Stimulated activated naive CD8-positive, alpha-beta T cell treated with anti-CD3 and anti-CD28 coated beads, Interleukin-15, amount 100 ng/mL, for 72 hours (primary cell): ENCODE measurements at regions not wholly inside any gene's neighbourhood (a gene's known extent, or its start where the extent isn't known, plus 50 kb on each side); places are given as distances from the start of the nearest gene placed in this dataset.
"Not testable (repeated sequence)": the region's sequence is repeated elsewhere in the genome, so short reads cannot be mapped to it uniquely, and the experiment has no call there.

ENCODE experiments used
- ATAC-seq: fragments of 150-1000 bp; cut with Tn5 transposase; 2 replicates; pipeline ENCODE4 v1.10.0; 2021; ENCODE audit warnings: mild to moderate bottlenecking, moderate library complexity
- DNase-seq, 2 donors: peaks; one replicate each; pipeline ENCODE4 v3.0.0; 2021 to 2022
- H3K27ac Mint-ChIP-seq, 2 donors: one replicate each; pipeline ENCODE4 v1.8.0; 2022; ENCODE audit warnings: mild to moderate bottlenecking in 2 of 2, mixed read lengths in 2 of 2, moderate library complexity in 2 of 2
- H3K27me3 Mint-ChIP-seq: one replicate; pipeline ENCODE4 v1.8.0; 2022; ENCODE audit warnings: mixed read lengths
- H3K4me1 Mint-ChIP-seq: one replicate; pipeline ENCODE4 v1.8.0; 2022; ENCODE audit warnings: mild to moderate bottlenecking, mixed read lengths
- H3K4me3 Mint-ChIP-seq, 2 donors: one replicate each; pipeline ENCODE4 v1.8.0; 2022; ENCODE audit warnings: mild to moderate bottlenecking in 2 of 2, mixed read lengths in 2 of 2, moderate library complexity in 1 of 2
- H3K9me3 Mint-ChIP-seq, 2 donors: one replicate each; pipeline ENCODE4 v1.8.0; 2022; ENCODE audit warnings: mixed read lengths in 2 of 2

DNA sequence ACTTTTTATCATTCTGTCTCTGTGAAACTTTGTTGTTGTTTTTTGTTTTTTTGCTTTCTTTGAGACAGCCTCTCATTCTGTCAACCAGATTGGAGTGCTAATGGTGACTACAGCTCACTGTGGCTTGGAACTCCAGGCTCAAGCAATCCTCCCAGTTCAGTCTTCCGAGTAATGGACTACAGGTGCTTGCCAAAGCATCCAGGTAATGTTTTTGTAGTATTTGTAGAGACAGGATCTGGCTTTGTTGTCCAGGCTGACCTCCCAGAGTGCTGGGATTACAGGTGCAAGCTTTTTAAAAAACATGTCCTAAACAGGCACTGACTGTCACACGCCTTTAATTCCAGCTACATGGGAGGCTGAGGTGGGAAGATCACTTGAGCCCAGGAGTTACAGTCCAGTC, 235.1 kb downstream of the MEF2C start:
- H3K27ac Mint-ChIP-seq, result no peak overlapping the region
- H3K4me3 Mint-ChIP-seq, result no peak overlapping the region
- no peak for ATAC-seq
- H3K9me3 Mint-ChIP-seq, result no peaks in the 10 kb centered on the region
- no peaks in the 10 kb centered on the region for H3K4me1 Mint-ChIP-seq
- peaks cover 43% of the 10 kb centered on the region for H3K27me3 Mint-ChIP-seq
- no peak for DNase-seq

DNA sequence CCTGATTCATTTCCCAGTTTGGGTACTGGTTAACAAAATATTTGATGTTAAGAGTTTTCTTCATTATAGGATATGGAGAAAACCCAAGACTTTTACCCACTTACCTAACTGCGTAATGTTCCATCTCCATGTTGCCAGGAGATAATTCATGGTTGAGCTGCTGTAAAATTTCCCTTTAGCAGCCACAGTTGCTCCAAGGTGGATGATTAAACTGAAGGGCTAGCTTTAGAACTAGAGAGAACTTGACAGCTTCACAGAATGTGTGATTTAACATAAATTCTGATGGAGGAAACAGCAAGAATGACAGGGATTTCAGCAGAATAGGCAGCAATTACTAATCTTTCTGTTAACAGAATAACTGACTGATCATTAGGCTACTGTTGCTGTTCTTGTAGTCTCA, 236.1 kb downstream of the MEF2C start:
- H3K4me3 Mint-ChIP-seq, result no peak overlapping the region
- H3K27ac Mint-ChIP-seq, result no peak overlapping the region
- no peaks in the 10 kb centered on the region for H3K4me1 Mint-ChIP-seq
- no peaks in the 10 kb centered on the region for H3K9me3 Mint-ChIP-seq
- DNase-seq (no peak), ATAC-seq (no peak)
- H3K27me3 Mint-ChIP-seq, result peaks cover 33% of the 10 kb centered on the region

DNA sequence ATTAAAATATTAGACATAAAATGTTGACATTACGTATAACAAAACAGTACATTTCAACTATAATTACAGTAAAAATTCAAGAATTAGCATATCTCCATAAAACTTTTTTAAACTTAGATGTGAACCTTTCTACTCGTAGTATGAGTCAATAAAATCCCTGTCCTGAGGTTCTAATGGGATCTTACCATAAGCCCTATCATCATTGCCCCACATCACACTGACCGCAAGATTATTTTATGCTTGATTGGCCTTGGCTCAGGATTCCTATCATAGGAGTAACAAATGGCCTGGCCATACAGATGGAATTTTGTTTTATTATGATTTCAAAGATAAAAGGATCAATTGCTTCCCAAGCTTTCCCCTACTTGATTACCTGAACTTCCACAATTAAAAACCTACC, 238.3 kb downstream of the MEF2C start:
- H3K27ac Mint-ChIP-seq, result no peak overlapping the region
- H3K4me3 Mint-ChIP-seq, result no peak overlapping the region
- DNase-seq (no peak), ATAC-seq (no peak)
- no peaks in the 10 kb centered on the region for H3K9me3 Mint-ChIP-seq
- H3K4me1 Mint-ChIP-seq, result no peaks in the 10 kb centered on the region
- H3K27me3 Mint-ChIP-seq, result peaks cover 18% of the 10 kb centered on the region

DNA sequence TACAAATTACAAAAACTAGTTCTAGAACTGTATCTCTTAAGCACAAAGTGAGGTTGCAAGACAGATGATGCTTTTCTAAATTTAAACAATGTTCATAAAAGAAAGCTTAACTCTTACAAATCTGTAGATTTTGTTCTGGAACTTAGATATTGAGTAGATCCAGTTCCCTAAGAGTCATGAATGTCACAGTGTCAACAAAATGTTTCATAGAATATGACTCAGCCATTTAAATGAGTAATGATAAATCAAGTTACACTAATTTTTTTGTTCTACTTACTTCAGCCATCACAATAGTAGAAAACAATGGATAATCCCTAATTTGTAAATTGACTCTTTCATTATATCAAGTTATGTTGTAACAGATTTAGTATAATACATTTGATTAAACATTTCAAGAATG, 239.7 kb downstream of the MEF2C start:
- H3K27me3 Mint-ChIP-seq, result peaks cover 18% of the 10 kb centered on the region
- H3K27ac Mint-ChIP-seq, result no peak overlapping the region
- no peak overlapping the region for H3K4me3 Mint-ChIP-seq
- DNase-seq (no peak), ATAC-seq (no peak)
- no peaks in the 10 kb centered on the region for H3K4me1 Mint-ChIP-seq
- no peaks in the 10 kb centered on the region for H3K9me3 Mint-ChIP-seq

DNA sequence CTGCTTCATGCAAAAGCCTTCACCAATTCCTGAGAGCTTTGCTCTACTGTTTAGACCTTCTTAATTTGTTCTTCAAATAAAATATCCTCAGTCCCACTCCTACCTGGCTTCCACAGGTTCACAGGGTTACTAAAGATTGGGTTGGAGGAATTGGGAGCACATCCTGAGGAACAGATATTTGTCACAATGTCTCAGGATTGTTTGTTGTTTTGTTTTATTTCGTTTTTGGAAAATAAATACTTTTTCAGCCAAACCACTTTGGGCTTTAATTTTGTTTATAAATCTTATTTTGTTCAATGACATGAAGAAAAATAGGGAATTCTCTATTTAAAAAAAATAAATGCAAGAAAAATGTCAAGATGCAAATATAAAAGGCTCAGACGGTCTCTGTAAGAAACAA, 249.0 kb downstream of the MEF2C start:
- Mint-ChIP-seq H3K9me3 (no peaks in the 10 kb centered on the region), H3K4me3 (no peak overlapping the region), H3K4me1 (no peaks in the 10 kb centered on the region), H3K27ac (no peak overlapping the region), H3K27me3 (peaks cover 15% of the 10 kb centered on the region)
- ATAC-seq (no peak), DNase-seq (no peak)

DNA sequence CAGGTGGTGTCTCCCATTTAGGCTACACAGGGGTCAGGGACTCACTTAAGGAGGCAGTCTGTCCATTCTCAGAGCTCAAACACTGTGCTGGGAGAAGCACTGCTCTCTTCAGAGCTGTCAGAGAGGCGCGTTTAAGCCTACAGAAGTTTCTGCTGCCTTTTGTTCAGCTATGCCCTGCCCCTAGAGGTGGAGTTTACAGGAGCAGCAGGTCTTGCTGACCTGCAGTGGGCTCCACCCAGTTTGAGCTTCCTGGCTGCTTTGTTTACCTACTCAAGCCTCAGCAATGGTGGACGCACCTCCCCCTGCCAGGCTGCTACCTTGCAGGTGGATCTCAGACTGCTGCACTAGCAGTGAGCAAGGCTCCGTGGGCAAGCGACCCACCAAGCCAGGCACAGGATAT, 260.1 kb downstream of the MEF2C start:
- not testable (repeated sequence) for ATAC-seq, DNase-seq, H3K4me3 Mint-ChIP-seq, H3K4me1 Mint-ChIP-seq, H3K27ac Mint-ChIP-seq
- H3K9me3 Mint-ChIP-seq, result peaks cover 5 to 35% of the 10 kb centered on the region in 2 donors
- H3K27me3 Mint-ChIP-seq, result peaks cover 19% of the 10 kb centered on the region

DNA sequence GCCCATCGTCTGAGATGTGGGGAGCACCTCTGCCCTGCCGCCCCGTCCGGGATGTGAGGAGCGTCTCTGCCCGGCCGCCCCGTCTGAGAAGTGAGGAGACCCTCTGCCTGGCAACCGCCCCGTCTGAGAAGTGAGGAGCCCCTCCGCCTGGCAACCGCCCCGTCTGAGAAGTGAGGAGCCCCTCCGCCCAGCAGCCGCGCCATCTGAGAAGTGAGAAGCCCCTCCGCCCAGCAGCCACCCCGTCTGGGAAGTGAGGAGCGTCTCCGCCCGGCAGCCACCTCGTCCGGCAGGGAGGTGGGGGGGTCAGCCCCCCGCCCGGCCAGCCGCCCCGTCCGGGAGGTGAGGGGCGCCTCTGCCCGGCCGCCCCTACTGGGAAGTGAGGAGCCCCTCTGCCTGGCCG, 267.2 kb downstream of the MEF2C start:
- DNase-seq, ATAC-seq, H3K4me1 Mint-ChIP-seq, H3K4me3 Mint-ChIP-seq, H3K27ac Mint-ChIP-seq: not testable (repeated sequence)
- Mint-ChIP-seq H3K27me3 (peaks cover 20% of the 10 kb centered on the region), H3K9me3 (peaks cover 4 to 16% of the 10 kb centered on the region in 2 donors)

DNA sequence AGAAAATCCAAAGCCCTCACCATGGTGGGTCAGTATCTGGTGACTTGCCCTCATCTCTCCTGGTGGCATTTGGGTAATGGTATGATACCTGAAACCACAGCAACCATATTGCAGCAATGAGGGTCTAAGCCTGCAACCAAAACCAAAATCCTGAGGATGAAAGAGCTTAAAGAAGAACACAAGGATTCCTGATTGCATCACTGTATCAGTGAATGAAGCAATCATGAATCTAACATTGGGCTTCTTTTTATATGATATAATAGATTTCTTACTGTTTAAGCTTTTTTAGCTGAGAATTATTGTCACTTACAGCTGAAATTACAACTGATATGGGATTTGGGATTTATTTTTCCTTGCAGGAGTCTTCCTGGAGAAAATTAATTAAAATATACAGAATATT, 269.9 kb downstream of the MEF2C start:
- H3K4me3 Mint-ChIP-seq, result no peak overlapping the region
- peaks cover 1 to 4% of the 10 kb centered on the region in 2 donors for H3K9me3 Mint-ChIP-seq
- peaks cover 20% of the 10 kb centered on the region for H3K27me3 Mint-ChIP-seq

DNA sequence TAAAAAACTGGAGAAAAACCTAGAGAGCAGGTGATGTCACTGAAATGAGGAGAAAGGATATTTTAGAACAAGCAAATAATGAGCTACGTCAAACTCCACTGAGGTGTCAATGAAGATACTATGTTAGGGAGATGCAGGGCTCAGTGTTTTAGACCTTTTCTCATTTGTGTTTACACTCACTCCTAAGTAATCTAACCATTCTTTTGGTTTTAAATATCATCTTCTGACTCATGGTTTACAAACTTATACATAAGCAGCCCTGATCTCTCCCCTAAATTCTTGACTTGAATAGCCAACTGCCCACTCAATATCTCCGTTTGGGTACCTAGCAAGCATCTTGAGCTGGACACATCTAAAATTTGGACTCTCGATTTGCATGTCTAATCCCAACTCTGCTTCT, 272.4 kb downstream of the MEF2C start:
- H3K4me1 Mint-ChIP-seq, result no peaks in the 10 kb centered on the region
- no peak overlapping the region for H3K27ac Mint-ChIP-seq
- no peak for DNase-seq
- no peak for ATAC-seq
- H3K9me3 Mint-ChIP-seq, result peaks cover 0 to 4% of the 10 kb centered on the region in 2 donors
- peaks cover 26% of the 10 kb centered on the region for H3K27me3 Mint-ChIP-seq
- H3K4me3 Mint-ChIP-seq, result no peak overlapping the region

More for the DNA sequence above, 269.9 kb downstream of the MEF2C start:
- H3K4me1 Mint-ChIP-seq, result no peaks in the 10 kb centered on the region
- no peak for DNase-seq
- no peak for ATAC-seq
- H3K27ac Mint-ChIP-seq, result no peak overlapping the region

DNA sequence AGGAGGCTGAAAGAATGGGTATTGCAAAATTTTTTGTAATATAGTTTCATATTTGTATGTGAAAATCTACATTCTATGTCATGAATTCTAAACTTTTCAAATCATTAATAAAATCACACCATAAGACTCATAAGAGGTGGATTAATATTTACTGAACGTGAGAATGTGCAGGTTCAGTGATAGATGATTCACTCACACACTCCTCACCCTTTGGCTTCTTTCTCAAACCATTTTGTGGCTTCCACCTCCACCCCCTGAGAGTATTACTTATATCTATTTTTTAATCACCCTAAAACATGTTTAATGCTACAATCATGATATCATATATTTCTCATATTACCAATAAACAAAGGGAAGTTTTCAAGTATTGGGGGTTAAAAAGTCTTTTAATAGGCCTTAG, 275.5 kb downstream of the MEF2C start:
- H3K27me3 Mint-ChIP-seq, result peaks cover 31% of the 10 kb centered on the region
- ATAC-seq (no peak), DNase-seq (no peak)
- no peaks in the 10 kb centered on the region for H3K4me1 Mint-ChIP-seq
- no peak overlapping the region for H3K27ac Mint-ChIP-seq
- no peak overlapping the region for H3K4me3 Mint-ChIP-seq
- H3K9me3 Mint-ChIP-seq, result no peaks in the 10 kb centered on the region

DNA sequence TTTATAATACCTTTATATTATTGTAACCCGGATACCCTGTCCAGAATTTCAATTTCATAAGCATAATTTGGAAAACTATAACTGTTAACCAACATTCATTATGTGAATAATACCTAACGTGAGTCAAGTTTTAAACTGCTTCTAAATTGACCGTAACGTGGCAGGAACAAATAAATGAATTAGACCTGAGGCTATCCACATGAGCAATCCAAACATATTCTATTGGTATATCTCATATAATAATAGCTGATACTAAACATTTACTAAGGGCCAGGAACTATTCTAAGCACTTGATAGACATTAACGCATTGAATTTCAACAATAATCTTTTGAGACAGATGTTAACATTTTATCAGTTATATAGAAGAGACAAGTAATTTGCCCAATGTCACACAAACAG, 276.4 kb downstream of the MEF2C start:
- DNase-seq, result no peak

DNA sequence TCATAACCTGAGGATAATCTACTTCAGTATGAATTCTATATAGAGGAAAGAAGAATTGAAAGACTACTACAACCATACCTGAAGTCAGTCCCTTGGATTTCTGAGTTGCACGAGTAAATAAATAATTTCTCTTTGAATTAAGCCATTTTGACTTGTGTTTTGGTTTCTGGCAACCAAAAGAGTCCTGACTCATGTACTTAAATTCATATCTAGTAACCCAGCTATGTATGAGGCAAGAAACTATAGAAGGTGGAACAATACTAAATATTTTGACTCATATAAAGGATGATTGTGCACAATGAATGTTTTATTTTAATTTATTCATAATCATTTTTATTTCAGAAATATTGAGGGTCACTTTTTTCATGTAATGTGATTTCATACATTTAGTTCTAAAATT, 276.8 kb downstream of the MEF2C start:
- H3K4me3 Mint-ChIP-seq, result no peak overlapping the region
- peaks cover 32% of the 10 kb centered on the region for H3K27me3 Mint-ChIP-seq
- no peaks in the 10 kb centered on the region for H3K4me1 Mint-ChIP-seq
- DNase-seq (no peak), ATAC-seq (no peak)
- H3K9me3 Mint-ChIP-seq, result no peaks in the 10 kb centered on the region
- H3K27ac Mint-ChIP-seq, result no peak overlapping the region

More for the DNA sequence above, 276.4 kb downstream of the MEF2C start:
- H3K27ac Mint-ChIP-seq, result no peak overlapping the region
- peaks cover 35% of the 10 kb centered on the region for H3K27me3 Mint-ChIP-seq
- H3K9me3 Mint-ChIP-seq, result no peaks in the 10 kb centered on the region
- no peaks in the 10 kb centered on the region for H3K4me1 Mint-ChIP-seq
- no peak for ATAC-seq
- no peak overlapping the region for H3K4me3 Mint-ChIP-seq

DNA sequence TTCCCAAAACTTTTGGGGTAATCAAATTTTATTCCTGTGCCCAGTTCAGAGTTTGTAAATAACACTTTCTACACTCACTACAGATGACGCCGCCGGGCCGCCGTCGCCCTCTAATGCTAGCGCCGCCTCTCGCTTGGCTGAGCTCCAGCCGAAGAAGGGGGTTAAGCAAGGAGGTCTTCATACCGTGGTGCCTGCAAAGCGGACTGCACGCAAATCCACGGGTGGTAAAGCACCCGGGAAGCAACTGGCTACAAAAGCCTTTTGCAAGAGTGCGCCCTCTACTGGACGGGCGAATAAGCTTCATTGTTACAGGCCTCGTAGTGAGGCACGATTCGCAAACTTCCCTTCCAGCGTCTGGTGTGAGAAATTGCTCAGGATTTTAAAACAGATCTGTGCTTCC, 280.4 kb downstream of the MEF2C start:
- no peak overlapping the region for H3K27ac Mint-ChIP-seq
- H3K27me3 Mint-ChIP-seq, result peaks cover 20% of the 10 kb centered on the region
- DNase-seq (peak; percentile 2 to 9), ATAC-seq (no peak)
- no peak overlapping the region for H3K4me3 Mint-ChIP-seq
- H3K4me1 Mint-ChIP-seq, result no peaks in the 10 kb centered on the region
- no peaks in the 10 kb centered on the region for H3K9me3 Mint-ChIP-seq

DNA sequence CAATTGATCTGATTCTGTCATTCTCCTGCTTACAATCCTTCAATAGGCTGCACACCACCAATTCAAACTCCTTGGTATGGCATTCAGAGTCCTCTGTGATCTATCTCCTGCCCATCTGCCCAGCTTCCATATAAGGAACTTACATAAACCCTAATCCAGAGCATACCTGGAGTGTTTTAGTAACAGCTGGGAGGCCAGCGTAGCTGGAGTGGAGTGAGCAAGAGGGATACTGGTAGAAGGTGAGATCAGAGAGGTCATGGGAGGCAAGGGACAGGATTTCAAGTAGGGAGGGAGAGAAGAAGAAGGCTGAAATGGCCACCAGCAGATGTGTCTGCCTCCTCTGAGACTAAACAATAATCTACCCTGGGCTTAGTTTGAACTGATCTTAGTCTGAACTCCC, 288.5 kb downstream of the MEF2C start:
- Mint-ChIP-seq H3K27me3 (peaks cover 11% of the 10 kb centered on the region), H3K4me1 (no peaks in the 10 kb centered on the region), H3K9me3 (peaks cover 3 to 9% of the 10 kb centered on the region in 2 donors), H3K4me3 (no peak overlapping the region), H3K27ac (no peak overlapping the region)
- DNase-seq (no peak), ATAC-seq (no peak)

DNA sequence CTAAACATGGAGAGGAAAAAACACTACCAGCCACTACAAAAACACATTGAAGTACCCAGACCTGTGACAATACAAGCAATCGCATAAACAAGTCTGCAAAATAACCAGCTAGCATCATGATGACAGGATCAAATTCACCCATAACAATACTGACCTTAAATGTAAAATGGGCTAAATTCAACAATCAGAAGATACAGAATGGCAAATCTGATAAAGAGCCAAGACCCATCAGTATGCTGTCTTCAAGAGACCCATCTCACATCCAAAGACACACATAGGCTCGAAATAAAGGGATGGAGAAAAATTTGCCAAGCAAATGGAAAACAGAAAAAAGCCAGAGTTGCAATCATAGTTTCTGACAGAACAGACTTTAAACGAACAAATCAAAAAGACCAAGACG, 294.4 kb downstream of the MEF2C start:
- ATAC-seq (no peak), DNase-seq (no peak)
- Mint-ChIP-seq H3K4me3 (no peak overlapping the region), H3K27ac (no peak overlapping the region), H3K9me3 (peaks cover 20 to 35% of the 10 kb centered on the region in 2 donors), H3K4me1 (no peaks in the 10 kb centered on the region), H3K27me3 (peaks cover 39% of the 10 kb centered on the region)

DNA sequence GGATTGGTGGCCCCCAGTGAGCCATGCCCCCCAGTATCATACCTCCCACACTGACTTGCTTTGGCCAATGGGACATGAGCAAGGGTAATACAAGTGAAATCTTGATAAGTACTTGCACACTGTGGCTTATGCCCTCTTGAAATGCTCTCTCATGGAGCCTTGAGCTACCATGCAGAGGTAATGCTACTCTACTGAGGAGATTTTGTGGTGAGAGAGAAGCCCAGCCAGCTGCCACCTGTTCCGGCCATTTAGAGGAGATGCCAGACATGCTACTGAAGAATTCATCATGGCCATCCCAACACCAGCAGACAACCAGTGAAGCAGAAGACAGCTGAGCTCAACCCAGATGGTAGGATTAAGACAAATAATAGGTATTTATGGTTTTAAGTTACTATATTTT, 299.5 kb downstream of the MEF2C start:
- no peak overlapping the region for H3K27ac Mint-ChIP-seq
- H3K27me3 Mint-ChIP-seq, result peaks cover 32% of the 10 kb centered on the region
- ATAC-seq (no peak), DNase-seq (no peak)
- peaks cover 12 to 16% of the 10 kb centered on the region in 2 donors for H3K9me3 Mint-ChIP-seq
- H3K4me3 Mint-ChIP-seq, result no peak overlapping the region
- H3K4me1 Mint-ChIP-seq, result no peaks in the 10 kb centered on the region

DNA sequence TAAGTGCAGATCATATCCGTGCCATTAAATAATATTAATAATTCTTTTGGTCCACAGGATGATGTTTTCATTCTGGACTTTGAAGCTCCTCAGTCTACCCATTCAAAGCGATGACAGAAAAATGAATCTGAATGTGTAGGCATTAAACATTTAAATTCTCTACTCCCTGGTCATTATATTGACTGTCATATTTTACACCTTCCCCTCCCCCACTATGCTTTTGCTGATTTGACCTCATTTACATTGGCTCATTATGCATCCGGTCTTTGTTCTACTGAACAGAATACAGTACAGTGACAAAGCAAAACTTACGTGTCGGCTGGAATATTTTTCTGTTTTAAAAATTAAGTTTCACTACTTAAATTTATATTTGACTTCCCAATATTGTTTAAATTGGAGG, 289.7 kb upstream of the TMEM161B start:
- Mint-ChIP-seq H3K4me1 (peaks cover 6% of the 10 kb centered on the region), H3K4me3 (no peak overlapping the region), H3K27me3 (no peaks in the 10 kb centered on the region), H3K9me3 (no peaks in the 10 kb centered on the region), H3K27ac (no peak overlapping the region)
- no peak for ATAC-seq
- DNase-seq, result no peak
